ENCODE measurements at regions not wholly inside any gene's neighbourhood (a gene's known extent, or its start where the extent isn't known, plus 50 kb on each side); places are given as distances from the start of the nearest gene placed in this dataset.

DNA sequence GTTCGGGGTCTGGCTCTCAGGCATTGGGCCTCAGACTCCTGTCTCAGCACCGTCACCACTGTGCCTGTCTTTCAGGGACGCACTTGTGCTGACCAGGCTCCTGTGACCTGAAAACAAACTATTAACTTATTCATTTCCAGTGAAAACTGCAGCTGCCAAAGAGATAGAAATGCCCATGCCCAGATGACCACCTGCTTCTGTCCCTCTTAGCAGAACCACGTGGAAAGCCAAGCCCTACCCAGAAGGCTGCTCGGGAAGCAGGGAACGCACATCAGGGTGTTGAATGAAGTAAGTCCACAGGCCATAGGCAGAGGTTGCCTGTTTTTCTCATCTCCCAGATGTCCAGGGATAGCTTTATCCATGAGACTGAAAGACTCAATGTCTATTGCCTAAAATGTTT is 219.3 kb downstream of the EBLN2 start:
- no peak overlapping the region for H2AFZ ChIP-seq (ENCODE audit: low read length)
- H3K4me2 ChIP-seq (ENCODE audit: insufficient read depth, insufficient read length, low read length): no peak overlapping the region
- Mint-ChIP-seq H3K4me3 (no peak overlapping the region), H3K9me3 (no peaks in the 10 kb centered on the region), H3K27ac (no peak overlapping the region), H3K4me1 (no peaks in the 10 kb centered on the region), H3K36me3 (ENCODE audit: insufficient read depth in 1 of 3, low read depth in 3 of 3) (no peaks in the 10 kb centered on the region), H3K27me3 (ENCODE audit: low read depth) (no peaks in the 10 kb centered on the region)
- H4K20me1 ChIP-seq (ENCODE audit: control insufficient read depth, insufficient read depth, insufficient read length): no peaks in the 10 kb centered on the region
- H3K14ac ChIP-seq (ENCODE audit: insufficient read depth, low read length): no peak overlapping the region
- no peak overlapping the region for H3K23ac ChIP-seq (ENCODE audit: insufficient read length, low read depth, low read length)
- no peaks in the 10 kb centered on the region for H3K9me3 ChIP-seq (ENCODE audit: control insufficient read depth, low read depth, low read length)
- no peaks in the 10 kb centered on the region for H3K79me1 ChIP-seq (ENCODE audit: insufficient read depth, low read depth, low read length, poor library complexity, severe bottlenecking)
- H3K79me2 ChIP-seq (ENCODE audit: insufficient read depth, low read length): no peaks in the 10 kb centered on the region
- H2BK12ac ChIP-seq (ENCODE audit: insufficient read length, low read depth, low read length): no peak overlapping the region
- no peak overlapping the region for H4K8ac ChIP-seq (replicated peaks; ENCODE audit: insufficient read length, low read depth, low read length)
- TF ChIP-seq, protein P1, sequence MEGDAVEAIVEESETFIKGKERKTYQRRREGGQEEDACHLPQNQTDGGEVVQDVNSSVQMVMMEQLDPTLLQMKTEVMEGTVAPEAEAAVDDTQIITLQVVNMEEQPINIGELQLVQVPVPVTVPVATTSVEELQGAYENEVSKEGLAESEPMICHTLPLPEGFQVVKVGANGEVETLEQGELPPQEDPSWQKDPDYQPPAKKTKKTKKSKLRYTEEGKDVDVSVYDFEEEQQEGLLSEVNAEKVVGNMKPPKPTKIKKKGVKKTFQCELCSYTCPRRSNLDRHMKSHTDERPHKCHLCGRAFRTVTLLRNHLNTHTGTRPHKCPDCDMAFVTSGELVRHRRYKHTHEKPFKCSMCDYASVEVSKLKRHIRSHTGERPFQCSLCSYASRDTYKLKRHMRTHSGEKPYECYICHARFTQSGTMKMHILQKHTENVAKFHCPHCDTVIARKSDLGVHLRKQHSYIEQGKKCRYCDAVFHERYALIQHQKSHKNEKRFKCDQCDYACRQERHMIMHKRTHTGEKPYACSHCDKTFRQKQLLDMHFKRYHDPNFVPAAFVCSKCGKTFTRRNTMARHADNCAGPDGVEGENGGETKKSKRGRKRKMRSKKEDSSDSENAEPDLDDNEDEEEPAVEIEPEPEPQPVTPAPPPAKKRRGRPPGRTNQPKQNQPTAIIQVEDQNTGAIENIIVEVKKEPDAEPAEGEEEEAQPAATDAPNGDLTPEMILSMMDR (conservative IDR thresholded peaks at IDR 0.05): no peak
- H4K91ac ChIP-seq (ENCODE audit: insufficient read length, low read depth, low read length): no peak overlapping the region
- no peak overlapping the region for H3K27ac ChIP-seq (ENCODE audit: insufficient read length, low read depth, low read length)
- no peaks in the 10 kb centered on the region for H3K23me2 ChIP-seq (ENCODE audit: insufficient read length, low read depth, low read length, poor library complexity, severe bottlenecking)
- H2BK5ac ChIP-seq (ENCODE audit: insufficient read length, low read length): no peak overlapping the region
- no peak overlapping the region for H2BK20ac ChIP-seq (ENCODE audit: low read depth, low read length, poor library complexity, severe bottlenecking)
- no peaks in the 10 kb centered on the region for H3K27me3 ChIP-seq (ENCODE audit: insufficient read depth, low read length)
- no peak overlapping the region for H3K18ac ChIP-seq (ENCODE audit: insufficient read length, low read depth, low read length)
- no peak for DNase-seq
- H4K5ac ChIP-seq (ENCODE audit: insufficient read length, low read depth, low read length): no peak overlapping the region
- no peak overlapping the region for H2BK120ac ChIP-seq (ENCODE audit: low read depth, low read length, poor library complexity, severe bottlenecking)
- H3K56ac ChIP-seq (ENCODE audit: insufficient read length, low read depth, low read length): no peak overlapping the region
- H3K4me1 ChIP-seq (ENCODE audit: insufficient read depth, low read length): no peaks in the 10 kb centered on the region
- H3T11ph ChIP-seq (ENCODE audit: low read length): no peak overlapping the region
- no CpG with 5 or more reads among the region's 6 CpGs for WGBS (ENCODE audit: extremely low coverage, insufficient read length, low lambda C conversion rate)
- no peak overlapping the region for H2AK5ac ChIP-seq (ENCODE audit: insufficient read length, low read length)
- no peak overlapping the region for H3K4ac ChIP-seq (ENCODE audit: low read depth, low read length)
- no peak overlapping the region for H3K9ac ChIP-seq (ENCODE audit: extremely low read depth, insufficient read length, low read length)
- no peak overlapping the region for H2BK15ac ChIP-seq (ENCODE audit: low read depth, low read length)
